Endothelial cell of umbilical vein (primary cell): ENCODE measurements at regions not wholly inside any gene's neighbourhood (a gene's known extent, or its start where the extent isn't known, plus 50 kb on each side); places are given as distances from the start of the nearest gene placed in this dataset.

Source experiments
- BruUV-seq: library from RNA; stranded (reverse); fragments of 400-500 nt; replicated peaks from 2 replicates; lab custom pipeline; 2021; lab: Mats Ljungman, UMichigan
- CTCF ChIA-PET: fragments of 300-600, 350-600 bp; sonication (Branson Sonifier 250); formaldehyde crosslinking; loops from one replicate; lab custom pipeline; 2021; ENCODE audit warnings: antibody characterized with exemption, inconsistent platforms; lab: Charles Lee
- POLR2A ChIA-PET: fragments of 300-600, 350-600 bp; sonication (Branson Sonifier 250); formaldehyde crosslinking; loops from one replicate; lab custom pipeline; 2021; ENCODE audit warnings: antibody characterized with exemption, inconsistent platforms; lab: Charles Lee
- DNase-seq: peaks from one replicate; pipeline ENCODE4 v3.0.0-alpha.2; 2011; ENCODE audit warnings: low read depth, low spot score
- FAIRE-seq: peaks from 2 replicates; lab custom pipeline; 2011; peaks lifted over from hg19 to GRCh38; lab: Jason Lieb, UNC
- H2AFZ ChIP-seq: 2 replicates; pipeline ENCODE4 v1.6.0; 2012; ENCODE audit warnings: low read depth, low read length, control low read depth, inconsistent platforms
- H3K27ac ChIP-seq: 2 replicates; pipeline ENCODE4 v1.5.1; 2011; ENCODE audit warnings: low read depth, mild to moderate bottlenecking, control low read depth, low read length, moderate library complexity; ENCODE audit not compliant: insufficient read depth
- H3K27me3 ChIP-seq, 2 experiments: 2 replicates each; pipeline versions ENCODE4 v1.6.0 to v1.6.1; 2011; ENCODE audit warnings: low read length in 2 of 2, mixed read lengths in 1 of 2; ENCODE audit not compliant: control insufficient read depth in 2 of 2, insufficient read depth in 2 of 2
- H3K36me3 ChIP-seq, 2 experiments: 2 replicates in 1 of 2; 3 replicates in 1 of 2; pipeline ENCODE4 v1.5.1; 2011; ENCODE audit warnings: low read length in 2 of 2, mild to moderate bottlenecking in 1 of 2, moderate library complexity in 1 of 2; ENCODE audit not compliant: control insufficient read depth in 2 of 2, insufficient read depth in 2 of 2; ENCODE audit errors: extremely low read depth in 1 of 2
- H3K4me1 ChIP-seq: 3 replicates; pipeline ENCODE4 v1.5.1; 2011; ENCODE audit warnings: mild to moderate bottlenecking, low read length; ENCODE audit not compliant: control insufficient read depth, insufficient read depth; ENCODE audit errors: extremely low read depth
- H3K4me2 ChIP-seq: 2 replicates; pipeline ENCODE4 v1.6.1; 2011; ENCODE audit warnings: low read length, control low read depth, mixed read lengths; ENCODE audit not compliant: insufficient read depth
- H3K4me3 ChIP-seq, 3 experiments: fragments of 200-600 bp in 1 of 3; sonication (generic), shearing (Covaris generic) in 1 of 3; replicated peaks in 1 of 3; 2 replicates each; pipeline ENCODE4 v1.5.1; 2011 to 2016; ENCODE audit warnings: control low read depth in 3 of 3, low read length in 3 of 3, mild to moderate bottlenecking in 2 of 3, inconsistent platforms in 1 of 3, low read depth in 1 of 3, moderate library complexity in 1 of 3; ENCODE audit not compliant: insufficient read depth in 1 of 3
- H3K79me2 ChIP-seq: 2 replicates; pipeline ENCODE4 v1.6.0; 2012; ENCODE audit warnings: low read length, inconsistent platforms; ENCODE audit not compliant: control insufficient read depth, insufficient read depth
- H3K9ac ChIP-seq: replicated peaks from 2 replicates; pipeline ENCODE3; 2011; ENCODE audit warnings: low read length, control low read depth; ENCODE audit not compliant: insufficient read depth; ENCODE audit errors: extremely low read depth
- H3K9me1 ChIP-seq: replicated peaks from 3 replicates; pipeline ENCODE4 v1.6.0; 2011; ENCODE audit warnings: mild to moderate bottlenecking, low read length; ENCODE audit not compliant: control insufficient read depth, insufficient read depth; ENCODE audit errors: extremely low read depth
- H3K9me3 ChIP-seq: replicated peaks from 2 replicates; pipeline ENCODE4 v1.5.1; 2012; ENCODE audit warnings: low read length, inconsistent platforms; ENCODE audit not compliant: control insufficient read depth, insufficient read depth
- H4K20me1 ChIP-seq: replicated peaks from 2 replicates; pipeline ENCODE3; 2011; ENCODE audit warnings: mild to moderate bottlenecking, low read length; ENCODE audit not compliant: control insufficient read depth, insufficient read depth; ENCODE audit errors: extremely low read depth
- CTCF ChIP-seq, 2 donors: IDR thresholded peaks; 1 replicate in 1 of 2; 2 replicates in 1 of 2; pipeline ENCODE4 v1.5.1; 2011; ENCODE audit warnings: low read length in 2 of 2, mild to moderate bottlenecking in 2 of 2, moderate library complexity in 2 of 2, control low read depth in 1 of 2, inconsistent platforms in 1 of 2, low read depth in 1 of 2; ENCODE audit not compliant: insufficient read depth in 1 of 2; ENCODE audit errors: extremely low read depth in 1 of 2
- EZH2 ChIP-seq: IDR thresholded peaks from 2 replicates; pipeline ENCODE4 v1.6.1; 2012; ENCODE audit warnings: borderline replicate concordance, low read depth, mild to moderate bottlenecking, moderate library complexity, low read length, inconsistent platforms; ENCODE audit not compliant: severe bottlenecking
- FOS ChIP-seq: IDR thresholded peaks from 2 replicates; pipeline ENCODE4 v1.6.1; 2011; ENCODE audit warnings: mild to moderate bottlenecking, low read length, moderate library complexity, borderline replicate concordance; ENCODE audit not compliant: insufficient read depth
- GATA2 ChIP-seq: IDR thresholded peaks from 2 replicates; pipeline ENCODE4 v1.7.0; 2011; ENCODE audit warnings: low read depth, mild to moderate bottlenecking, moderate library complexity, mixed read lengths, low read length; ENCODE audit not compliant: insufficient read length, insufficient read depth
- JUN ChIP-seq: IDR thresholded peaks from 2 replicates; pipeline ENCODE4 v1.6.1; 2011; ENCODE audit warnings: borderline replicate concordance, low read depth; ENCODE audit not compliant: insufficient read length, insufficient read depth
- MAX ChIP-seq: IDR thresholded peaks from 2 replicates; pipeline ENCODE4 v1.6.1; 2011; ENCODE audit not compliant: insufficient read depth, insufficient read length
- MYC ChIP-seq: IDR thresholded peaks from one replicate; pipeline ENCODE4 v1.6.1; 2011; ENCODE audit warnings: mild to moderate bottlenecking, low read depth, low read length
- POLR2A ChIP-seq: IDR thresholded peaks from 2 replicates; pipeline ENCODE4 v1.6.1; 2012; ENCODE audit warnings: low read depth, mild to moderate bottlenecking, control low read depth, low read length
- POLR2AphosphoS5 ChIP-seq: IDR thresholded peaks from 2 replicates; pipeline ENCODE4 v1.6.1; 2012; ENCODE audit warnings: low read depth, mild to moderate bottlenecking, control low read depth, low read length, moderate library complexity; ENCODE audit not compliant: insufficient read depth
- dilution Hi-C: fragments of 300-500 bp; cut with MboI; formaldehyde crosslinking; loops from one replicate; pipeline ENCODE4 v1.15.0; 2019; ENCODE audit warnings: low sequenced_read_pairs; ENCODE audit not compliant: extremely low pct_ligation_motif_present
- intact Hi-C: fragments of 100-400 bp; cut with micrococcal nuclease; formaldehyde crosslinking; loops from one replicate; pipeline ENCODE4 v1.10.0; 2022

- Histone ChIP-seq H3K9me3 (no peaks in the 10 kb centered on the region), H3K4me3 (no peak overlapping the region), H3K27ac (no peak overlapping the region), H3K9ac (no peak overlapping the region), H3K79me2 (no peaks in the 10 kb centered on the region), H3K9me1 (no peaks in the 10 kb centered on the region), H3K27me3 (no peaks in the 10 kb centered on the region), H2AFZ (no peak overlapping the region), H3K4me1 (peaks cover 5% of the 10 kb centered on the region), H4K20me1 (no peaks in the 10 kb centered on the region), H3K4me2 (no peak overlapping the region), H3K36me3 (no peaks in the 10 kb centered on the region)
- ChIA-PET POLR2A (no interaction called here), CTCF (no interaction called here)
- TF ChIP-seq EZH2 (no peak), POLR2AphosphoS5 (no peak), MYC (no peak), GATA2 (no peak), CTCF (IDR thresholded peaks at IDR 0.05; ENCODE audit: extremely low read depth in 1 of 2, insufficient read depth in 1 of 2, low read depth in 1 of 2, low read length in 2 of 2) (no peak), MAX (no peak), POLR2A (no peak), JUN (no peak), FOS (no peak)
- no peak for FAIRE-seq
- intact Hi-C loops (no loop called here), dilution Hi-C loops (no loop called here)
- no TSS peak for BruUV-seq
- no peak for DNase-seq
Observed at GRCh38 chr10:43879162-43879561, 230.5 kb upstream of the ZNF32 start.
